Fibroblast of skin of left quadriceps (primary cell): ENCODE measurements at regions not wholly inside any gene's neighbourhood (a gene's known extent, or its start where the extent isn't known, plus 50 kb on each side); places are given as distances from the start of the nearest gene placed in this dataset.

ENCODE experiments used
- DNase-seq, 2 experiments: peaks; one replicate each; pipeline ENCODE4 v3.0.0-alpha.2; 2013; ENCODE audit warnings: low read depth in 2 of 2

- no peak for DNase-seq
Observed at GRCh38 chr2:6203291-6203959, 511.2 kb downstream of the SOX11 start.

- no peak for DNase-seq
Observed at GRCh38 chr2:6206882-6207281, 514.7 kb downstream of the SOX11 start.

GRCh38 chr2:6211236-6211635, 519.1 kb downstream of the SOX11 start:
- no peak for DNase-seq

- no peak for DNase-seq
Observed at GRCh38 chr2:6212491-6212890, 520.3 kb downstream of the SOX11 start.

GRCh38 chr2:6213056-6213780, 521.0 kb downstream of the SOX11 start:
- DNase-seq, result no peak

GRCh38 chr2:6214471-6214870, 522.3 kb downstream of the SOX11 start:
- no peak for DNase-seq

GRCh38 chr2:6215053-6215452, 522.9 kb downstream of the SOX11 start:
- no peak for DNase-seq

GRCh38 chr2:6216234-6216633, 524.0 kb downstream of the SOX11 start:
- no peak for DNase-seq

- DNase-seq, result no peak
Observed at GRCh38 chr2:6218926-6219325, 526.7 kb downstream of the SOX11 start.

- DNase-seq, result no peak
Observed at GRCh38 chr2:6219906-6220305, 527.7 kb downstream of the SOX11 start.

- DNase-seq, result no peak
Observed at GRCh38 chr2:6222296-6222695, 530.1 kb downstream of the SOX11 start.

- no peak for DNase-seq
Observed at GRCh38 chr2:6224267-6224666, 532.1 kb downstream of the SOX11 start.

- DNase-seq, result no peak
Observed at GRCh38 chr2:6228251-6228650, 536.1 kb downstream of the SOX11 start.

GRCh38 chr2:6231166-6231565, 539.0 kb downstream of the SOX11 start:
- no peak for DNase-seq

GRCh38 chr2:6233993-6234392, 541.8 kb downstream of the SOX11 start:
- DNase-seq, result no peak

- no peak for DNase-seq
Observed at GRCh38 chr2:6234702-6235101, 542.5 kb downstream of the SOX11 start.

- no peak for DNase-seq
Observed at GRCh38 chr2:6236317-6236716, 544.1 kb downstream of the SOX11 start.

- DNase-seq, result no peak
Observed at GRCh38 chr2:6237039-6237660, 545.0 kb downstream of the SOX11 start.

GRCh38 chr2:6249557-6249956, 557.4 kb downstream of the SOX11 start:
- no peak for DNase-seq

GRCh38 chr2:6254441-6254840, 562.3 kb downstream of the SOX11 start:
- DNase-seq, result no peak

- DNase-seq, result no peak
Observed at GRCh38 chr2:6264198-6264597, 572.0 kb downstream of the SOX11 start.

- no peak for DNase-seq
Observed at GRCh38 chr2:6281524-6281923, 584.2 kb downstream of the CMPK2 start.

GRCh38 chr2:6283259-6283658, 582.4 kb downstream of the CMPK2 start:
- DNase-seq, result no peak
